Natural killer cell (primary cell): ENCODE measurements at regions not wholly inside any gene's neighbourhood (a gene's known extent, or its start where the extent isn't known, plus 50 kb on each side); places are given as distances from the start of the nearest gene placed in this dataset.

Experiments used
- ATAC-seq, 3 donors: fragments of 150-1000 bp in 2 of 3; fragments of 200-7000 bp in 1 of 3; cut with Tn5 transposase; 1 replicate in 1 of 3; 2 replicates in 2 of 3; pipeline ENCODE4 v1.10.0; 2021; ENCODE audit warnings: mild to moderate bottlenecking in 2 of 3, moderate library complexity in 2 of 3
- DNase-seq, 2 donors: peaks; one replicate each; pipeline versions ENCODE4 v3.0.0 to v3.0.0-alpha.2; 2013 to 2021; ENCODE audit warnings: mixed read lengths in 1 of 2
- H3K27ac ChIP-seq: one replicate; pipeline ENCODE4 v1.5.1; 2013; ENCODE audit warnings: mild to moderate bottlenecking, low read length
- H3K27me3 ChIP-seq: one replicate; pipeline ENCODE4 v1.6.1; 2013; ENCODE audit warnings: low read length; ENCODE audit not compliant: control insufficient read depth, insufficient read depth
- H3K36me3 ChIP-seq: one replicate; pipeline ENCODE4 v1.6.1; 2013; ENCODE audit warnings: low read length; ENCODE audit not compliant: control insufficient read depth, insufficient read depth
- H3K4me1 ChIP-seq: one replicate; pipeline ENCODE4 v1.6.1; 2013; ENCODE audit warnings: low read length; ENCODE audit not compliant: control insufficient read depth, insufficient read depth
- H3K4me3 ChIP-seq: one replicate; pipeline ENCODE4 v1.5.1; 2013; ENCODE audit warnings: low read length
- H3K9me3 ChIP-seq: one replicate; pipeline ENCODE4 v1.6.1; 2013; ENCODE audit warnings: low read length; ENCODE audit not compliant: control insufficient read depth, insufficient read depth
- H3K27ac Mint-ChIP-seq, 2 donors: one replicate each; pipeline ENCODE4 v1.8.0; 2022; ENCODE audit warnings: mild to moderate bottlenecking in 2 of 2, mixed read lengths in 2 of 2, moderate library complexity in 1 of 2
- H3K27me3 Mint-ChIP-seq, 2 donors: one replicate each; pipeline ENCODE4 v1.8.0; 2022; ENCODE audit warnings: low read depth in 2 of 2, mixed read lengths in 2 of 2
- H3K36me3 Mint-ChIP-seq: one replicate; pipeline ENCODE4 v1.8.0; 2022; ENCODE audit warnings: mixed read lengths
- H3K4me1 Mint-ChIP-seq, 2 donors: one replicate each; pipeline ENCODE4 v1.8.0; 2022; ENCODE audit warnings: mixed read lengths in 2 of 2
- H3K4me3 Mint-ChIP-seq: one replicate; pipeline ENCODE4 v1.8.0; 2022; ENCODE audit warnings: mild to moderate bottlenecking, moderate library complexity, mixed read lengths
- H3K9me3 Mint-ChIP-seq, 2 donors: one replicate each; pipeline ENCODE4 v1.8.0; 2022; ENCODE audit warnings: mixed read lengths in 2 of 2
- CTCF ChIP-seq: fragments of 200-600 bp; IDR thresholded peaks from one replicate; pipeline ENCODE4 v1.8.0; 2022; ENCODE audit warnings: antibody characterized with exemption
- WGBS: methylation state at CpG from one replicate; pipeline ENCODE4 v1.1.7; 2013; ENCODE audit warnings: missing lambda C conversion rate; ENCODE audit not compliant: insufficient coverage; 5-methylcytosine and 5-hydroxymethylcytosine counted together
- intact Hi-C: fragments of 100-400 bp; cut with micrococcal nuclease; formaldehyde crosslinking; loops from one replicate; pipeline ENCODE4 v1.14.2; 2022

- intact Hi-C loops, result loop anchor here (10.0 kb wide), 1 partner anchor 405 kb away; no protein-coding TSS in a partner anchor
- Mint-ChIP-seq H3K4me3 (no peak overlapping the region), H3K4me1 (peaks cover 9 to 22% of the 10 kb centered on the region in 2 donors), H3K9me3 (no peaks in the 10 kb centered on the region), H3K27me3 (no peaks in the 10 kb centered on the region), H3K27ac (no peak overlapping the region), H3K36me3 (no peaks in the 10 kb centered on the region)
- Histone ChIP-seq H3K9me3 (peaks cover 7% of the 10 kb centered on the region), H3K4me3 (no peak overlapping the region), H3K36me3 (peaks cover 86% of the 10 kb centered on the region), H3K4me1 (peaks cover 72% of the 10 kb centered on the region), H3K27me3 (no peaks in the 10 kb centered on the region), H3K27ac (no peak overlapping the region)
- WGBS, result 93% methylated on average over 11 of the region's 11 CpGs
- DNase-seq (no peak), ATAC-seq (no peak)
- no peak for TF ChIP-seq CTCF
Measured at GRCh38 chr17:77489893-77490255, 349.1 kb downstream of the SEC14L1 start.

GRCh38 chr17:77490361-77491183 lies 349.8 kb downstream of the SEC14L1 start:
- H3K27ac Mint-ChIP-seq, result no peak overlapping the region
- no peak for TF ChIP-seq CTCF
- H3K9me3 Mint-ChIP-seq, result no peaks in the 10 kb centered on the region
- no peak for DNase-seq
- WGBS, result 97% methylated on average over 26 of the region's 27 CpGs
- H3K4me1 Mint-ChIP-seq, result peaks cover 14 to 28% of the 10 kb centered on the region in 2 donors
- H3K4me3 ChIP-seq, result no peak overlapping the region
- no peak for ATAC-seq
- H3K27me3 ChIP-seq, result no peaks in the 10 kb centered on the region
- H3K9me3 ChIP-seq, result no peaks in the 10 kb centered on the region
- no peaks in the 10 kb centered on the region for H3K36me3 Mint-ChIP-seq
- peaks cover 72% of the 10 kb centered on the region for H3K4me1 ChIP-seq
- H3K36me3 ChIP-seq, result peaks cover 90% of the 10 kb centered on the region
- intact Hi-C loops, result loop anchor here (10.0 kb wide), 1 partner anchor 406 kb away; no protein-coding TSS in a partner anchor
- no peaks in the 10 kb centered on the region for H3K27me3 Mint-ChIP-seq
- H3K4me3 Mint-ChIP-seq, result no peak overlapping the region
- no peak overlapping the region for H3K27ac ChIP-seq

- no peak overlapping the region for H3K27ac ChIP-seq
- H3K36me3 ChIP-seq, result peaks cover 93% of the 10 kb centered on the region
- no peaks in the 10 kb centered on the region for H3K36me3 Mint-ChIP-seq
- intact Hi-C loops, result loop anchor here (10.0 kb wide), 1 partner anchor 407 kb away; no protein-coding TSS in a partner anchor
- no peaks in the 10 kb centered on the region for H3K27me3 ChIP-seq
- WGBS, result 69% methylated on average over 16 of the region's 16 CpGs
- H3K9me3 ChIP-seq, result no peaks in the 10 kb centered on the region
- H3K4me3 ChIP-seq, result no peak overlapping the region
- H3K9me3 Mint-ChIP-seq, result no peaks in the 10 kb centered on the region
- peak in 1 of 2 donors; percentile 77 for DNase-seq
- no peak for TF ChIP-seq CTCF
- H3K4me3 Mint-ChIP-seq, result no peak overlapping the region
- peak in 1 of 3 donors; percentile 28 for ATAC-seq
- H3K4me1 ChIP-seq, result peaks cover 60% of the 10 kb centered on the region
- no peak overlapping the region for H3K27ac Mint-ChIP-seq
- no peaks in the 10 kb centered on the region for H3K27me3 Mint-ChIP-seq
- H3K4me1 Mint-ChIP-seq, result peaks cover 7 to 21% of the 10 kb centered on the region in 2 donors
Measured at GRCh38 chr17:77491921-77492445, 351.2 kb downstream of the SEC14L1 start.
